HG03521 (cell line): ENCODE measurements at regions not wholly inside any gene's neighbourhood (a gene's known extent, or its start where the extent isn't known, plus 50 kb on each side); places are given as distances from the start of the nearest gene placed in this dataset.
"Not testable (repeated sequence)": the region's sequence is repeated elsewhere in the genome, so short reads cannot be mapped to it uniquely, and the experiment has no call there.

Experiments
- ATAC-seq: cut with Tn5 transposase; IDR thresholded peaks from one replicate; pipeline ENCODE4 v1.9.1; 2021; ENCODE audit warnings: mild to moderate bottlenecking, moderate library complexity; ENCODE audit not compliant: unreplicated experiment

- ATAC-seq = no peak
Measured at GRCh38 chr6:67160820-67161219, 1453.8 kb upstream of the EYS start.

- ATAC-seq = no peak
Measured at GRCh38 chr6:67141005-67141404, 1434.0 kb upstream of the EYS start.

- ATAC-seq = no peak
Measured at GRCh38 chr6:67133973-67134372, 1426.9 kb upstream of the EYS start.

- no peak for ATAC-seq
Measured at GRCh38 chr6:67131827-67132226, 1424.8 kb upstream of the EYS start.

GRCh38 chr6:67129780-67130179 lies 1422.8 kb upstream of the EYS start:
- no peak for ATAC-seq

GRCh38 chr6:67127041-67127440 lies 1420.0 kb upstream of the EYS start:
- no peak for ATAC-seq

- no peak for ATAC-seq
Measured at GRCh38 chr6:67121115-67121514, 1414.1 kb upstream of the EYS start.

GRCh38 chr6:67112120-67112519 lies 1405.1 kb upstream of the EYS start:
- ATAC-seq = no peak

- no peak for ATAC-seq
Measured at GRCh38 chr6:67102743-67103142, 1395.7 kb upstream of the EYS start.

GRCh38 chr6:67095618-67096226 lies 1388.7 kb upstream of the EYS start:
- ATAC-seq = not testable (repeated sequence)

GRCh38 chr6:67094431-67094946 lies 1387.5 kb upstream of the EYS start:
- no peak for ATAC-seq

GRCh38 chr6:67073938-67074337 lies 1366.9 kb upstream of the EYS start:
- ATAC-seq = no peak

- ATAC-seq = no peak
Measured at GRCh38 chr6:67068781-67069180, 1361.8 kb upstream of the EYS start.

- no peak for ATAC-seq
Measured at GRCh38 chr6:67064323-67064722, 1357.3 kb upstream of the EYS start.

- no peak for ATAC-seq
Measured at GRCh38 chr6:67047996-67048395, 1341.0 kb upstream of the EYS start.

GRCh38 chr6:67045076-67045475 lies 1338.0 kb upstream of the EYS start:
- ATAC-seq = no peak

GRCh38 chr6:67031451-67031850 lies 1324.4 kb upstream of the EYS start:
- ATAC-seq = no peak

- ATAC-seq = no peak
Measured at GRCh38 chr6:67030861-67031260, 1323.8 kb upstream of the EYS start.

GRCh38 chr6:67016921-67017460 lies 1310.0 kb upstream of the EYS start:
- no peak for ATAC-seq

- no peak for ATAC-seq
Measured at GRCh38 chr6:67011441-67011840, 1304.4 kb upstream of the EYS start.

GRCh38 chr6:67009818-67010217 lies 1302.8 kb upstream of the EYS start:
- ATAC-seq = no peak

- no peak for ATAC-seq
Measured at GRCh38 chr6:67003844-67004243, 1296.8 kb upstream of the EYS start.

GRCh38 chr6:67000121-67000520 lies 1293.1 kb upstream of the EYS start:
- no peak for ATAC-seq
